Duodenal mucosa (tissue), 2 donors: ENCODE measurements at regions not wholly inside any gene's neighbourhood (a gene's known extent, or its start where the extent isn't known, plus 50 kb on each side); places are given as distances from the start of the nearest gene placed in this dataset.
"Not testable (repeated sequence)": the region's sequence is repeated elsewhere in the genome, so short reads cannot be mapped to it uniquely, and the experiment has no call there.

Experiments used
- H3K27ac ChIP-seq: one replicate; pipeline ENCODE4 v1.7.0; 2013; ENCODE audit warnings: low read depth, low read length
- H3K27me3 ChIP-seq, 2 donors: one replicate each; pipeline ENCODE4 v1.7.0; 2013; ENCODE audit warnings: low read length in 2 of 2, control low read depth in 1 of 2; ENCODE audit not compliant: insufficient read depth in 2 of 2, control insufficient read depth in 1 of 2
- H3K36me3 ChIP-seq, 2 donors: one replicate each; pipeline ENCODE4 v1.7.0; 2013; ENCODE audit warnings: low read length in 2 of 2, control low read depth in 1 of 2; ENCODE audit not compliant: insufficient read depth in 2 of 2, control insufficient read depth in 1 of 2
- H3K4me1 ChIP-seq, 2 donors: one replicate each; pipeline ENCODE4 v1.7.0; 2013; ENCODE audit warnings: low read length in 2 of 2, control low read depth in 1 of 2; ENCODE audit not compliant: insufficient read depth in 2 of 2, control insufficient read depth in 1 of 2
- H3K4me3 ChIP-seq, 2 donors: one replicate each; pipeline ENCODE4 v1.7.0; 2013; ENCODE audit warnings: low read length in 2 of 2, low read depth in 1 of 2
- H3K9ac ChIP-seq, 2 donors: one replicate each; pipeline ENCODE4 v1.7.0; 2013; ENCODE audit warnings: low read length in 2 of 2, low read depth in 1 of 2
- H3K9me3 ChIP-seq, 2 donors: one replicate each; pipeline ENCODE4 v1.7.0; 2013; ENCODE audit warnings: low read length in 2 of 2, control low read depth in 1 of 2; ENCODE audit not compliant: control insufficient read depth in 1 of 2

- Histone ChIP-seq H3K4me3 (no peak overlapping the region), H3K9ac (no peak overlapping the region), H3K27me3 (no peaks in the 10 kb centered on the region), H3K4me1 (no peaks in the 10 kb centered on the region), H3K9me3 (no peaks in the 10 kb centered on the region), H3K27ac (no peak overlapping the region), H3K36me3 (no peaks in the 10 kb centered on the region)
Measured at GRCh38 chr15:66963084-66963483, 102.3 kb upstream of the SMAD3 start.

GRCh38 chr15:66963710-66964109, 101.7 kb upstream of the SMAD3 start:
- Histone ChIP-seq H3K36me3 (no peaks in the 10 kb centered on the region), H3K9me3 (no peaks in the 10 kb centered on the region), H3K9ac (no peak overlapping the region), H3K4me3 (no peak overlapping the region), H3K4me1 (no peaks in the 10 kb centered on the region), H3K27ac (no peak overlapping the region), H3K27me3 (no peaks in the 10 kb centered on the region)

GRCh38 chr15:66964111-66964738, 101.2 kb upstream of the SMAD3 start:
- H3K27me3 ChIP-seq = no peaks in the 10 kb centered on the region
- H3K36me3 ChIP-seq = no peaks in the 10 kb centered on the region
- H3K9ac ChIP-seq = no peak overlapping the region
- H3K27ac ChIP-seq = no peak overlapping the region
- H3K4me1 ChIP-seq = no peaks in the 10 kb centered on the region
- no peaks in the 10 kb centered on the region for H3K9me3 ChIP-seq
- H3K4me3 ChIP-seq = no peak overlapping the region

GRCh38 chr15:66964791-66965190, 100.6 kb upstream of the SMAD3 start:
- Histone ChIP-seq H3K9me3 (no peaks in the 10 kb centered on the region), H3K36me3 (no peaks in the 10 kb centered on the region), H3K4me1 (no peaks in the 10 kb centered on the region), H3K4me3 (no peak overlapping the region), H3K27ac (no peak overlapping the region), H3K27me3 (no peaks in the 10 kb centered on the region), H3K9ac (no peak overlapping the region)

- no peaks in the 10 kb centered on the region for H3K4me1 ChIP-seq
- H3K4me3 ChIP-seq = no peak overlapping the region
- H3K9ac ChIP-seq = no peak overlapping the region
- no peaks in the 10 kb centered on the region for H3K27me3 ChIP-seq
- H3K27ac ChIP-seq = no peak overlapping the region
- no peaks in the 10 kb centered on the region for H3K36me3 ChIP-seq
- no peaks in the 10 kb centered on the region for H3K9me3 ChIP-seq
Measured at GRCh38 chr15:66965201-66965900, 100.1 kb upstream of the SMAD3 start.

GRCh38 chr15:66966256-66966655, 99.1 kb upstream of the SMAD3 start:
- H3K9ac ChIP-seq = no peak overlapping the region
- H3K4me3 ChIP-seq = no peak overlapping the region
- no peaks in the 10 kb centered on the region for H3K27me3 ChIP-seq
- no peaks in the 10 kb centered on the region for H3K4me1 ChIP-seq
- H3K9me3 ChIP-seq = no peaks in the 10 kb centered on the region
- no peak overlapping the region for H3K27ac ChIP-seq
- no peaks in the 10 kb centered on the region for H3K36me3 ChIP-seq

- no peak overlapping the region for H3K9ac ChIP-seq
- no peak overlapping the region for H3K27ac ChIP-seq
- H3K4me1 ChIP-seq = no peaks in the 10 kb centered on the region
- no peaks in the 10 kb centered on the region for H3K36me3 ChIP-seq
- H3K9me3 ChIP-seq = no peaks in the 10 kb centered on the region
- no peaks in the 10 kb centered on the region for H3K27me3 ChIP-seq
- no peak overlapping the region for H3K4me3 ChIP-seq
Measured at GRCh38 chr15:66968806-66969596, 96.4 kb upstream of the SMAD3 start.

- not testable (repeated sequence) for H3K36me3 ChIP-seq, H3K4me3 ChIP-seq, H3K27ac ChIP-seq, H3K4me1 ChIP-seq, H3K27me3 ChIP-seq, H3K9me3 ChIP-seq, H3K9ac ChIP-seq
Measured at GRCh38 chr15:66974131-66974530, 91.3 kb upstream of the SMAD3 start.

GRCh38 chr15:66976106-66976640, 89.2 kb upstream of the SMAD3 start:
- H3K4me1 ChIP-seq, H3K9me3 ChIP-seq, H3K27me3 ChIP-seq, H3K4me3 ChIP-seq, H3K27ac ChIP-seq, H3K9ac ChIP-seq, H3K36me3 ChIP-seq: not testable (repeated sequence)

- not testable (repeated sequence) for H3K9ac ChIP-seq, H3K27ac ChIP-seq, H3K4me1 ChIP-seq, H3K9me3 ChIP-seq, H3K27me3 ChIP-seq, H3K36me3 ChIP-seq, H3K4me3 ChIP-seq
Measured at GRCh38 chr15:66980326-66980725, 85.1 kb upstream of the SMAD3 start.
